Lower leg skin (tissue), 4 donors: ENCODE measurements at regions not wholly inside any gene's neighbourhood (a gene's known extent, or its start where the extent isn't known, plus 50 kb on each side); places are given as distances from the start of the nearest gene placed in this dataset.

Source experiments
- DNase-seq, 2 donors: peaks; one replicate each; pipeline ENCODE4 v3.0.0-alpha.2; 2019; ENCODE audit warnings: low spot score in 2 of 2
- H3K4me3 ChIP-seq: fragments of 200-600 bp; sonication (generic); 2 replicates; pipeline ENCODE4 v1.5.1; 2017; ENCODE audit warnings: mild to moderate bottlenecking, low read depth; ENCODE audit not compliant: poor library complexity, severe bottlenecking
- CTCF ChIP-seq, 3 donors: fragments of 450-650 bp; IDR thresholded peaks; one replicate each; pipeline ENCODE4 v1.5.1; 2016; ENCODE audit warnings: antibody characterized with exemption in 3 of 3, mild to moderate bottlenecking in 3 of 3, moderate library complexity in 2 of 3
- POLR2A ChIP-seq, 2 donors: fragments of 450-650 bp; IDR thresholded peaks; one replicate each; pipeline ENCODE4 v1.6.1; 2016 to 2017; ENCODE audit warnings: antibody characterized with exemption in 2 of 2, mild to moderate bottlenecking in 1 of 2, moderate library complexity in 1 of 2
- WGBS, 2 donors: methylation state at CpG; one replicate each; pipeline ENCODE4 v1.1.5; 2018; 5-methylcytosine and 5-hydroxymethylcytosine counted together
- intact Hi-C: fragments of 100-400 bp; cut with DNase I; formaldehyde crosslinking; loops from one replicate; pipeline ENCODE4 v1.15.0; 2023; ENCODE audit warnings: low total_unique reads

- WGBS, 2 donors = 57 to 60% methylated on average over 10 of the region's 10 CpGs
- DNase-seq = peak in 1 of 2 donors; percentile 63
Observed at GRCh38 chr17:34728771-34729310, 149.5 kb downstream of the TMEM132E start.

GRCh38 chr17:34727601-34728000 is 148.2 kb downstream of the TMEM132E start:
- DNase-seq = peak in 1 of 2 donors; percentile 15
- 67 to 70% methylated on average over 6 of the region's 6 CpGs for WGBS, 2 donors
- intact Hi-C loops = no loop called here
- TF ChIP-seq POLR2A (IDR thresholded peaks at IDR 0.05) (no peak), CTCF (IDR thresholded peaks at IDR 0.05) (no peak)
- H3K4me3 ChIP-seq = no peak overlapping the region

More at GRCh38 chr17:34728771-34729310, 149.5 kb downstream of the TMEM132E start:
- intact Hi-C loops = no loop called here
- TF ChIP-seq CTCF (IDR thresholded peaks at IDR 0.05) (no peak), POLR2A (IDR thresholded peaks at IDR 0.05) (no peak)
- H3K4me3 ChIP-seq = no peak overlapping the region

- no peak for TF ChIP-seq POLR2A (IDR thresholded peaks at IDR 0.05)
- no peak for TF ChIP-seq CTCF (IDR thresholded peaks at IDR 0.05)
- WGBS, 2 donors = 88 to 90% methylated on average over 6 of the region's 6 CpGs
- intact Hi-C loops = no loop called here
- DNase-seq = peak in 1 of 2 donors; percentile 53
- H3K4me3 ChIP-seq = no peak overlapping the region
Observed at GRCh38 chr17:34726536-34727384, 147.4 kb downstream of the TMEM132E start.

- 33 to 34% methylated on average over 3 of the region's 3 CpGs for WGBS, 2 donors
- no peak for TF ChIP-seq CTCF (IDR thresholded peaks at IDR 0.05)
- no peak for TF ChIP-seq POLR2A (IDR thresholded peaks at IDR 0.05)
- intact Hi-C loops = no loop called here
- peak in 1 of 2 donors; percentile 46 for DNase-seq
- no peak overlapping the region for H3K4me3 ChIP-seq
Observed at GRCh38 chr17:34725725-34726124, 146.3 kb downstream of the TMEM132E start.

GRCh38 chr17:34725008-34725407 is 145.6 kb downstream of the TMEM132E start:
- H3K4me3 ChIP-seq = no peak overlapping the region
- WGBS, 2 donors = 69 to 81% methylated on average over 2 of the region's 2 CpGs
- intact Hi-C loops = no loop called here
- DNase-seq = peak in 1 of 2 donors; percentile 65
- no peak for TF ChIP-seq POLR2A (IDR thresholded peaks at IDR 0.05)
- no peak for TF ChIP-seq CTCF (IDR thresholded peaks at IDR 0.05)
